Epidermal melanocyte (primary cell): ENCODE measurements at regions not wholly inside any gene's neighbourhood (a gene's known extent, or its start where the extent isn't known, plus 50 kb on each side); places are given as distances from the start of the nearest gene placed in this dataset.
"Not testable (repeated sequence)": the region's sequence is repeated elsewhere in the genome, so short reads cannot be mapped to it uniquely, and the experiment has no call there.

Experiments used
- DNase-seq: peaks from one replicate; pipeline ENCODE4 v3.0.0; 2011; ENCODE audit warnings: low spot score; ENCODE audit not compliant: insufficient read length

DNA sequence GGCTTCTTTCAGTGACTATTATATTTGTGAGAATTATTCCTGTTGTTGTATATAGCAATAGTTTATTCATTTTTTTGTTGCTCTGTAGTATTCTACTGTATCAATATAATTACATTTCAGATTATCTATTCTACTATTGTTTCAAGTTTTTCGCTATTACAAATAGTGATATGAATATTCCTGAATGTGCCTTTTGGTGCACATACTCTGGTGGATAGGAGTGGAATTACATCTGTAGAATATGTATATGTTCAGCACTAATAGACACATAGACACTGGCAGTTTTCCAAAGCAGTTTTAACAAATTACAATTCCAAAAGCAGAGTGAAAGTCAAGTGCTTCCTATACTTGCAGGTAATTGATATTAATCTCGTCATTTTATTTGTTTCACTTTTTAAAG, 696.2 kb upstream of the PRMT6 start:
- DNase-seq: no peak

DNA sequence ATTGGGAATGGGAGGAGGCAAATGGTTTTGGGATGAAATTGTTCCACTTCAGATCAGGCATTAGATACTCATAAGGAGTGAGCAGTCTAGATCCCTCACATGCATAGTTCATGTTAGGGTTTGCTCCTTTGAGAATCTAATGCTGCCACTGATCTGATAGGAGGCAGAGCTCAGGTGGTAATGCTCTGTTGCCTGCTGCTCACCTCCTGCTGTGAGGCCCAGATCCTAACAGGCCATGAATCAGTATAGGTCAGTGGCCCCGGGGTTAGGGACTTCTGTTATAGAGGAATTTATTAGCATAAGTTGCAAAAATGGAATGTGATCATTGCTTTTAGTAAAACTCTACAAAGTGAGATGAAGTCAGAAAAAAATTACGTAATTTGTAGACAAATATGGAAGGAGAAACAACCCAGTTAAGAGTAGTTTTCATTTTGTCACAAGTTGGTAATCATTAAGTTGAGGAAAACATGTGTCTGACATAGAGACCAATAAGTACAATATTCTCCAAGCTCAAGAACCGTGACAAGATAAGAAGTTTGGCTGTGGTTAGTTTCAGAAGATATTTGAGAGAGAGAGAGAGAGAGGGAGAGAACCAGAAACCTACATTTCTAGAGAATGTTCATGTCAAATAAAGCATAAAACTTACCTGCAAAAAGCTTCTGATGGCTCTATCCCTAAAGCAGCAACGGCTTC, 689.7 kb upstream of the PRMT6 start:
- DNase-seq: no peak

DNA sequence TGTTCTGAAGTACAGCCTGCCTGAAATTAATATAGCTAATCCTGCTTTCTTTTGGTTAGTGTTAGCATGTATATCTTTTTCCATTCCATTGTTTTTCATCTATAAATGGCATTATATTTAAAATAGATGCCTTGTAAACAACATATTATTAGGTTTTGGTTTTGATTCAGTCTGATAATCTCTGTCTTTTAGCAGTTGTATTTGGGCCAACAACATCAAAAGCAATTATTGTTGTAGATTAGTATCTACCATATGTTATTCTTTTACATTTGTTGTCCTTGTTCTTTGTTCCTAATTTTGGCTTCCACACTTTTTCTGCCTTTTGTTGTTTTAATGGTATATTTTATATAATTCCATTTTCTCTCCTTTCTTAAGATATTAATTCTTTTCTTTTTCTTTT, 678.2 kb upstream of the PRMT6 start:
- DNase-seq: no peak

DNA sequence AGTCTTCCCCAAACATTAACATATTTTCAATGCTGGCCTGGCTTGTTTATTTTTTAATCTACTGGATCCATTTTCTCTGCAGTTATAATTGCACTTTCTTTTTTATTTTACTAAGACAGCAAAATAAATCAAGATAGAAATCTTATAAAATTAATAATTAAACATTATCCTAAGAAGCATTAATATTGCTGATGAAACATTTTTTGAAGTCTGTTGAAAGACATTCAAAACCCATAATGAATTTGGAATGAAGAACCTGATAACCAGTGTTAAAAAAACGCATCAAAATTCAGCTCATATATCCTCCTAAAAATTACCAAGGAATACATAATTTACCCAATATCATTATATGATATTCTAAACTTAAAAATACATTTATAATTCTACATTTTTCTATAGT, 675.7 kb upstream of the PRMT6 start:
- DNase-seq: no peak

DNA sequence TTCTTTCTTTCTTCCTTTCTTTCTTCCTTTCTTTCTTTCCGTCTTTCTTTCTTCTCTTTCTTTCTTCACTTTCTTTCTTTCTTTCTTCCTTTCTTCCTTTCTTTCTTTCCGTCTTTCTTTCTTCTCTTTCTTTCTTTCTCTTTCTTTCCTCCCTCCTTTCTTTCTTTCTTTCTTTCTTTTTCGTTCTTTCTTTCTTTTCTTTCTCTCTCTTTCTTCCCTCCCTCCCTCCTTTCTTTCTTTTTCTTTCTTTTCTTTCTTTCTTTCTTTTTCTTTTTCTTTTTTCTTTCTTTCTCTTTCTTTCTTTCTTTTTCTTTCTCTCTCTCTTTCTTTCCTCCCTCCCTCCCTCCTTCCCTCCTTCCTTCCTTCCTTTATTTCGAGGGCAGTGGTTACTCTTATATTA, 667.3 kb upstream of the PRMT6 start:
- not testable (repeated sequence) for DNase-seq

- no peak for DNase-seq
Measured at GRCh38 chr1:106393046-106393445, 663.4 kb upstream of the PRMT6 start.

DNA sequence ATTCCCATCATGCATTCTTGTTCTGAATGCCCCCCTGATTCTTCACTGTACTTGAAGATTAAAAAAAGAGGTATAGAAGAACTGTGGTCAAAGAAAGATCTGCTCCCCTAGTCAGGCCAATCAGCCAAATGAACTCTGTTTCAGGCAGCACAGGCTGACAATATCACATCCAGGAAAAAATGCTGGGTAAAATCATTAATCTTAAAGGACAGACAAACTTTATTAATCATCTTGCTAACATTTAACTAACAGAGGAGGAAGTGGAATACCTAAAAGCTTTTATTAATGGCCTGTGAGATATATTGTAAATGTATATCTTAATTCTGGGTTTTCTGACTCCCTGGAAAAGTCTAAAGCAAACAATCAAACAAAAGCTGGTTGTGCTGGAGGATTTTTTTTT, 660.5 kb upstream of the PRMT6 start:
- no peak for DNase-seq

DNA sequence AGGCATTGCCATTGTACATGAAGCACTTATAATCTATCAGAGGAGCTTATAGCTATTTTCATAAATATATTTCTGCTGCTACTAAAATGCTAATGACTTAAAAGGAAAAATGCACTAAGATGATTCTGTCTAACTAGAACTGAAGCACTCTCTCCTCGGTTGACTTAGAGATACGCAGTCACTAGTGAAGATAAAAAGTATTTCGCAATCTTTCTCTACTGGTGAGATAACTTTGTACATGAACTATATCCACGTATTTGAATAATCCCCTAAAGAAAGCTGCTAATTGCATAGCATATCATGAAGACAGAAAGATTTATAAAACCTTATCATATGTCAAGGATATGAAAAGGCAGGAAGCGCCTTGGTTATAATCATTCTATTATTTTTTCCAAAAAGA, 658.1 kb upstream of the PRMT6 start:
- no peak for DNase-seq

DNA sequence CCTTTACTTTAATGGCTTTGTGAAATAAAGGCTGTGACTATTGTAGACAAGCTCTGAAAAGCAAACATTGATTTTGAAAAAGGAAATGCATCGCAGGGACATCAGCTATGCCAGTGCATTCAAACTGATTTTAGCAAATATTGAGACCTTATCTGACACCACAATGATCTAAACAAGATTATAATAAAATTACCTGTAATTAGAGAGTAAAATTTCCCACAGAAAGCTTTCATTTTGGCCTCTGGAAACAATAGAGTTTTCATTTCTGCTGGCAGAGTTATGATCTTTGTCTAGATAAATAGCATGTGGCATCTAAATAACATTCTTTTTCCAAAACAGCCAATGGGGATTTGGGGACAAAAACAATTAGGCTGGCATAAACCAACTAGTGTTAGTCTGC, 650.4 kb upstream of the PRMT6 start:
- no peak for DNase-seq

DNA sequence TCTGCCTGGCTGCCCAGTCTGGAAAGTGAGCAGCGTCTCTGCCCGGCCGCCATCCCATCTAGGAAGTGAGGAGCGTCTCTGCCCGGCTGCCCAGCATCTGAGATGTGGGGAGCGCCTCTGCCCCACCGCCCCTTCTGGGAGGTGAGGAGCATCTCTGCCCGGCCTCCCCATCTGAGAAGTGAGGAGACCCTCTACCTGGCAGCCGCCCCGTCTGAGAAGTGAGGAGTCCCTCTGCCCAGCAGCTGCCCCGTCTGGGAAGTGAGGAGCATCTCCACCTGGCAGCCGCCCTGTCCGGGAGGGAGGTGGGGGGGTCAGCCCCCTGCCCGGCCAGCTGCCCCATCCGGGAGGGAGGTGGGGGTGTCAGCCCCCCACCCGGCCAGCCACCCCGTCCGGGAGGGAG, 644.2 kb upstream of the PRMT6 start:
- not testable (repeated sequence) for DNase-seq

GRCh38 chr1:106435269-106435668, 621.2 kb upstream of the PRMT6 start:
- no peak for DNase-seq

DNA sequence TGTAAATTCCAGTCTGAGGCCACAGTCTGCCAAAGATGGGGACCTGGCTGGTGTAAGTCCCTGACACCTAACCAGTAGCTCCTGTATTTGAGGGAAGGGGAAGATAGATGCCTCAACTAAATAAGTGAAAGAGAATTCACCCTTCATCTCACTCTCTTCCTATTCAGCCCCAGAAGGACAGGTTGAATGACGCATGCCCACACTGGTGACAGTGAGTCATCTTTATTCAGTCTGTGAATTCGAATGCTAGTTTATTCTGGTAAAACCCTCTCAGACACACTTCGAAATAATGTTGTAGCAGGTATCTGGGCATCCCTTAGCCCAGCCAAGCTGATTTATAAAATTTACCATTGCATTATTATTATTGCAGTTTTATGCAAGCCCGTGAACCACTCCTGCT, 617.0 kb upstream of the PRMT6 start:
- DNase-seq: no peak

DNA sequence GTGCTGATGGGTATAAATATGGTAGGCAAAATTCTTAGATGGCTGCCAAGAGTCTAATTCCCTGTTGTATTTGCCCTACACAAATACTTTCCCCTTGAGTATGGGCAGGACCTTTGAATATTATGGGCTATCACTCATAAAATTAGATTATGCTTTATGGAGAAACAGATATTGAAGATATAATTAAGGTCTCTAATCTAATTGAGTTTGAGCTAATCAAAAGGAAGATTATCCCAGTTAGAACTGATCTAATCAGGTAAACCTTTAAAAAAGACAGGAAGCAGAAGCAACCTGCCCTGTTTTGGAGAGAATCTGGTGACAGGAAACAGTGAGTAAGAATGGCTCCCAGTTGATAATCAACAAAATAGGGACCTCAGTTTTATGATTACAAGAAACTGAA, 609.0 kb upstream of the PRMT6 start:
- no peak for DNase-seq

GRCh38 chr1:106456832-106457231, 599.6 kb upstream of the PRMT6 start:
- no peak for DNase-seq

- no peak for DNase-seq
Measured at GRCh38 chr1:106457368-106457767, 599.1 kb upstream of the PRMT6 start.

- DNase-seq: no peak
Measured at GRCh38 chr1:106458866-106459265, 597.6 kb upstream of the PRMT6 start.

GRCh38 chr1:106459418-106459817, 597.1 kb upstream of the PRMT6 start:
- no peak for DNase-seq

DNA sequence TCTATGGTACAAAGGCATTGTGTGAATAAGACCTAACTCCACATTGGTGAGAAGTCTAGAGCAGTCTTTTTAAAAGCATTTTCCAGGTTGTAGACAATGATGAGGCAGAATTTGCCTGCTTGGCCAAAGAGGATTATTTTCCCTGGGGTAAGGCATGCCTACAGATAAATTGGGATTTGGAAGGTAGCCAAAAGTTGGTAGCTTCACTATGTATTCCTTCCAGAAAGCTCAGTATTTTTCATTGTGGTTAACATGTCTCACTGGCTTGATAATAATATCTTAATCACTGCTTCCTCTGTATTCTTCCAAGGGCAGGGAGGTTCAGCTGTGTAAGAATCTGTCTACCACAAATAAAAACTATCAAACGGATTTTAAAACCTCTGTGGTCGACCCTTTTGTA, 590.8 kb upstream of the PRMT6 start:
- DNase-seq: no peak

DNA sequence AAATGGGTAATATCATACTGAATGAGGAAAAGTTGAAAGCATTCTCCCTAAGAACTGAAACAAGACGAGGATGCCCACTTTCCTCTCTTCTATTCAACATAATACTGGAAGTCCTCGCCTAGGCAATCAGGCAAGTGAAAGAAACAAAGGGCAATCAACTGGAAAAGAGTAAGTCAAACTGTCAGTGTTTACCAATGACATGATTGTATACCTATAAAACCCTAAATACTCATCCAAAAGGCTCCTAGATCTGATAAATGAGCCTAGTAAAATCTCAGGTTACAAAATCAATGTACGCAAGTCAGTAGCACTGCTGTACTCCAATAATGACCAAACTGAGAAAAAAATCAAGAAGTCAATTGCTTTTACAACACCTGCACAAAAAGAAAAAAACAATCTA, 575.8 kb upstream of the PRMT6 start:
- no peak for DNase-seq

GRCh38 chr1:106492880-106493279, 563.6 kb upstream of the PRMT6 start:
- no peak for DNase-seq

- DNase-seq: no peak
Measured at GRCh38 chr1:106494646-106495045, 561.8 kb upstream of the PRMT6 start.

DNA sequence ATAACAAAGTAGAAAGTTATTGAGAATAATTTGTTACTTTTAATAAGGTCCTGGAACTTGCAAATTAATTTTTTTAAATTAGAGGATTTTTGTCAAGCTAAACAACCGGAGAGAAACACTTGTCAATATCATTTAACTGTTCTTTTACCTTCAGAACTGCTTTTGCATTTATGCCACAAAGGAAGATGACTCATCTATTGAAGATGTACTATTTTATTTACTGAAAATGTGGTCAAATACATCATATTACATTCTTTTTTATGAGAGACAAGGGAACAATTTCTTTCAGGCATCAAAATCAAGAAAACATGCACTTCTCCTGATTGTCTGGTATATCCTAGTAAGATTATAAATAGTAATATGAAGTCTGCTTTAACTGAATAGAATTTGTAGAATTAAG, 558.2 kb upstream of the PRMT6 start:
- no peak for DNase-seq

DNA sequence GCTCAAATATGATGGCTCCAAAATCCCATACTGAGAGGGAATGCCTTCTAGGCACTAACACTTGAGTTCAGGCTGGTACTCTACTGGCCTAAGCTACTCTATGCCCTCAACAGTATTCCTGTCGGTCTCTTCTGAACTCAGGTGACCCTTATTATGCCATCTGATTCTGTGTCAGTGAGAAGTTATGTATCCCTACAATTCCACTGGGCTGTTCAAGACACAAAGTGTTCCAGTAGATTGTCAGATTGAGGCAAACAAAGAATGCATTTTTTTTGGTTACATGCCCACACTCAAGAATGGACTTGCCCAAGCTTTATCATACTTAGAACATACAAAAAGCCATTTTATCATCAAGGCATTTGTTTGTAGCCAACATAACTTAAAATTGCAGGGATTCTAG, 553.8 kb upstream of the PRMT6 start:
- no peak for DNase-seq

DNA sequence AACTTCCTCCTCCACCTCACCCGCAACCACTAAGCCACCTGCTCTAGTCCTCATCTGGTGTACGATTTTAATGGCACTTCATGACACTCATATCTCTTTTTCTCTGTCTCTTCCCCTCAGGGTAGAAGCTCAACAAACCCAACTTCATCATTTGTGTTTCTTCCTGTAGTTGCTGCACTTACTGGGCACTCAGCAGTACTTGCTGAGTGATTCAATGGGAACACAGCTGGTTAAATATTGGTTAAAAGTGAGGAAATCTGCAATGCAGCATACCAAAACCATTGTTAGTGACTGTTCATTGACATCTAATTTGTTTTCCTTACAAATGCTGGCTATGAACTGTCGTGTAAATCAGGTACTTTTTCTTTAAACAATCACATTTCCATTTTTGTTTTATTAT, 541.1 kb upstream of the PRMT6 start:
- DNase-seq: no peak
